DOHH2 (cell line): ENCODE measurements at regions not wholly inside any gene's neighbourhood (a gene's known extent, or its start where the extent isn't known, plus 50 kb on each side); places are given as distances from the start of the nearest gene placed in this dataset.

Experiments used
- H3F3A ChIP-seq: fragments of 200-600 bp; sonication (generic), shearing (Covaris generic); 2 replicates; pipeline ENCODE4 v1.6.0; 2016; ENCODE audit warnings: antibody characterized with exemption, mild to moderate bottlenecking; ENCODE audit not compliant: control insufficient read depth, insufficient read depth
- H3K27ac ChIP-seq: fragments of 200-600 bp; sonication (generic); 2 replicates; pipeline ENCODE4 v1.5.1; 2014; ENCODE audit warnings: low read depth, mild to moderate bottlenecking, low read length, moderate library complexity
- H3K27me3 ChIP-seq: fragments of 200-600 bp; sonication (generic); 2 replicates; pipeline ENCODE4 v1.6.1; 2014; ENCODE audit warnings: mild to moderate bottlenecking, low read length, mixed read lengths; ENCODE audit not compliant: control insufficient read depth
- H3K36me3 ChIP-seq: fragments of 200-600 bp; sonication (generic); 2 replicates; pipeline ENCODE4 v1.6.1; 2014; ENCODE audit warnings: mild to moderate bottlenecking, low read length, moderate library complexity, mixed read lengths; ENCODE audit not compliant: control insufficient read depth
- H3K4me1 ChIP-seq: fragments of 200-600 bp; sonication (generic); 2 replicates; pipeline ENCODE4 v1.6.1; 2014; ENCODE audit warnings: mild to moderate bottlenecking, low read length, mixed read lengths; ENCODE audit not compliant: control insufficient read depth
- H3K4me2 ChIP-seq: fragments of 200-600 bp; sonication (generic); 2 replicates; pipeline ENCODE4 v1.6.0; 2014; ENCODE audit warnings: mild to moderate bottlenecking, low read length, moderate library complexity
- H3K4me3 ChIP-seq: fragments of 200-600 bp; sonication (generic); 2 replicates; pipeline ENCODE4 v1.5.1; 2014; ENCODE audit warnings: mild to moderate bottlenecking, low read length, mixed read lengths
- H3K79me2 ChIP-seq: fragments of 200-600 bp; sonication (generic); 2 replicates; pipeline ENCODE4 v1.6.1; 2014; ENCODE audit warnings: mild to moderate bottlenecking, low read length, mixed read lengths; ENCODE audit not compliant: control insufficient read depth
- H3K9me2 ChIP-seq: fragments of 200-600 bp; sonication (generic); replicated peaks from 2 replicates; pipeline ENCODE4 v1.6.1; 2014; ENCODE audit warnings: mild to moderate bottlenecking, low read length, mixed read lengths; ENCODE audit not compliant: control insufficient read depth
- H3K9me3 ChIP-seq: fragments of 200-600 bp; sonication (generic); 2 replicates; pipeline ENCODE4 v1.6.1; 2014; ENCODE audit warnings: antibody characterized with exemption, low read length, mixed read lengths; ENCODE audit not compliant: control insufficient read depth, insufficient read depth
- H4K20me1 ChIP-seq: fragments of 200-600 bp; sonication (generic); 2 replicates; pipeline ENCODE4 v1.6.0; 2014; ENCODE audit warnings: low read depth, mild to moderate bottlenecking, antibody characterized with exemption, low read length, moderate library complexity; ENCODE audit not compliant: control insufficient read depth, insufficient read depth
- CTCF ChIP-seq: fragments of 200-600 bp; sonication (generic); IDR thresholded peaks from one replicate; pipeline ENCODE4 v1.5.1; 2014; ENCODE audit warnings: antibody characterized with exemption, mild to moderate bottlenecking, low read depth, low read length; ENCODE audit not compliant: poor library complexity, severe bottlenecking
- EZH2phosphoT487 ChIP-seq: fragments of 200-600 bp; sonication (generic); IDR thresholded peaks from 2 replicates; pipeline ENCODE4 v1.6.1; 2017; ENCODE audit warnings: borderline replicate concordance, mild to moderate bottlenecking, antibody characterized with exemption, low read length, moderate library complexity, mixed read lengths

- Histone ChIP-seq H3F3A (no peaks in the 10 kb centered on the region), H3K27me3 (no peaks in the 10 kb centered on the region), H4K20me1 (no peaks in the 10 kb centered on the region), H3K9me2 (no peaks in the 10 kb centered on the region), H3K4me3 (no peak overlapping the region), H3K4me2 (no peak overlapping the region), H3K36me3 (no peaks in the 10 kb centered on the region), H3K79me2 (no peaks in the 10 kb centered on the region), H3K4me1 (no peaks in the 10 kb centered on the region), H3K9me3 (no peaks in the 10 kb centered on the region), H3K27ac (no peak overlapping the region)
- TF ChIP-seq EZH2phosphoT487 (no peak), CTCF (no peak)
These were observed 151.9 kb upstream of the ZNF385D start for GRCh38 chr3:21902956-21903355.

GRCh38 chr3:21909096-21909495 is 158.1 kb upstream of the ZNF385D start:
- Histone ChIP-seq H3K4me1 (no peaks in the 10 kb centered on the region), H3K4me3 (no peak overlapping the region), H3K4me2 (no peak overlapping the region), H3K27me3 (no peaks in the 10 kb centered on the region), H3K9me3 (no peaks in the 10 kb centered on the region), H3K9me2 (no peaks in the 10 kb centered on the region), H3K79me2 (no peaks in the 10 kb centered on the region), H3K36me3 (no peaks in the 10 kb centered on the region), H4K20me1 (no peaks in the 10 kb centered on the region), H3F3A (no peaks in the 10 kb centered on the region), H3K27ac (no peak overlapping the region)
- TF ChIP-seq CTCF, result no peak
- TF ChIP-seq EZH2phosphoT487, result no peak

GRCh38 chr3:21912711-21913110 is 161.7 kb upstream of the ZNF385D start:
- Histone ChIP-seq H3K4me2 (no peak overlapping the region), H3K4me3 (no peak overlapping the region), H3K4me1 (no peaks in the 10 kb centered on the region), H3K79me2 (no peaks in the 10 kb centered on the region), H3K9me3 (no peaks in the 10 kb centered on the region), H4K20me1 (no peaks in the 10 kb centered on the region), H3K36me3 (no peaks in the 10 kb centered on the region), H3K9me2 (no peaks in the 10 kb centered on the region), H3F3A (no peaks in the 10 kb centered on the region), H3K27me3 (no peaks in the 10 kb centered on the region), H3K27ac (no peak overlapping the region)
- no peak for TF ChIP-seq EZH2phosphoT487
- no peak for TF ChIP-seq CTCF

- no peaks in the 10 kb centered on the region for H3F3A ChIP-seq
- H3K9me2 ChIP-seq, result no peaks in the 10 kb centered on the region
- no peaks in the 10 kb centered on the region for H3K36me3 ChIP-seq
- TF ChIP-seq CTCF, result no peak
- no peak for TF ChIP-seq EZH2phosphoT487
- no peak overlapping the region for H3K27ac ChIP-seq
- no peak overlapping the region for H3K4me2 ChIP-seq
- no peaks in the 10 kb centered on the region for H3K79me2 ChIP-seq
- no peaks in the 10 kb centered on the region for H3K27me3 ChIP-seq
- no peaks in the 10 kb centered on the region for H4K20me1 ChIP-seq
- H3K4me1 ChIP-seq, result no peaks in the 10 kb centered on the region
- no peak overlapping the region for H3K4me3 ChIP-seq
- no peaks in the 10 kb centered on the region for H3K9me3 ChIP-seq
These were observed 162.8 kb upstream of the ZNF385D start for GRCh38 chr3:21913791-21914190.
